Amniotic epithelial cell (primary cell): ENCODE measurements at regions not wholly inside any gene's neighbourhood (a gene's known extent, or its start where the extent isn't known, plus 50 kb on each side); places are given as distances from the start of the nearest gene placed in this dataset.
"Not testable (repeated sequence)": the region's sequence is repeated elsewhere in the genome, so short reads cannot be mapped to it uniquely, and the experiment has no call there.

Experiments used
- DNase-seq: peaks from one replicate; pipeline ENCODE4 v3.0.0-alpha.2; 2010; ENCODE audit warnings: low read depth

DNA sequence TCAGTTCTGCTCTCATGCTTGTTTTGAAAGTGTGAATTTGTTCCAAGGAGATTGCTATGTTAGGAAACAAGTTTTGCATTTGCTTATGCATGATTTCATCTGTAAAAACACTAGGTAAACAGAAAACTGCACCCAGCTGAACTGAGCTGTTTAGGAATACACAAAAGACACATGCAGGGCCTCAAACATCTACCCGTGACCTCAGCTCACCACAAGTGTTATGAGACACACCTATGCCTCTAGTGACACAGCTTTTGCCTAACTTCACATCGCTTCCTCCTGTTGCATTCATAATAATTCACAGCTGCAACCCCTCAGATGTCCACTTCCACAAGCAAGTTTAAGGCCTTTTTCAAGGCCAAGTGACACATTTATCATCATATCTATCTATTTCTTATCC is 98.0 kb upstream of the SLC24A3 start:
- DNase-seq = no peak

GRCh38 chr20:19115581-19115980 is 96.9 kb upstream of the SLC24A3 start:
- no peak for DNase-seq

GRCh38 chr20:19120011-19120410 is 92.4 kb upstream of the SLC24A3 start:
- DNase-seq = no peak

DNA sequence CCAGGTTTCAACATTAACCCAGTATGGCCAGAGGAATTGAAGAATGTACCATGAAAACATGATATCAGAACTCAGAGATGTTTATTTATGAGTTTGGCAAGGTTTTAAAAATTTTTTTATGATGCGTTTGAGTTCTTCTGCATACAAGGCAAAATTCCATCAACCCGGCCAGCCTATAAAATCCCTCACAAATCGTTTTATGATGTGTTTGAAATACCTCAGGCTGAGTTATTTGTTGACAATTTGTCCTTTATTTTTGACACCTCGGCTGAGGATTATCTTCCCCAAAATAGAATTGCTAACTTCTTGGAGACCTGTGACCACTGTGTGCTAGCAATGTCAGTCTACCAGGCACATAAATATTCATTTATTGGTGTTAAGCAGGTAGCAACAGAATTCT is 91.9 kb upstream of the SLC24A3 start:
- no peak for DNase-seq

- DNase-seq = no peak
Observed at GRCh38 chr20:19121463-19121862, 91.0 kb upstream of the SLC24A3 start.

- no peak for DNase-seq
Observed at GRCh38 chr20:19121916-19122315, 90.5 kb upstream of the SLC24A3 start.

DNA sequence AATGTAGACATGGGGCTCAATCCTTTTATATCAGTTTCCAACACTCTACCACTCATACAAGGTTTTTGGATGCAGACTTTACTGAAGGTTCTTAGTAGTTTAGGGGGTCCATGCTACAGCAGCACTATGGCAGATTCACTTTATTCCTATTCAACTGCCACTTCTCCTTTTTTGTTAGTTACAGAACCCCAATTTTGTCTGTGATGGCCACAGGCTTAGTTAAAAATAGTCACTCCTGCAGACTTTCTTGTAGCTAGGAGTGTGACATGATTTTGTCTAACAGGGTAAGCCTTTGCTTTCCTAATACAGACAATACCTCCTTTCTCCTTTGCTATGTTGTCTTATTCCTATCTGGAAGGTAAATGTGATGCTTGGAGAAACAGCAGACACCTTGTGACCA is 90.0 kb upstream of the SLC24A3 start:
- no peak for DNase-seq

DNA sequence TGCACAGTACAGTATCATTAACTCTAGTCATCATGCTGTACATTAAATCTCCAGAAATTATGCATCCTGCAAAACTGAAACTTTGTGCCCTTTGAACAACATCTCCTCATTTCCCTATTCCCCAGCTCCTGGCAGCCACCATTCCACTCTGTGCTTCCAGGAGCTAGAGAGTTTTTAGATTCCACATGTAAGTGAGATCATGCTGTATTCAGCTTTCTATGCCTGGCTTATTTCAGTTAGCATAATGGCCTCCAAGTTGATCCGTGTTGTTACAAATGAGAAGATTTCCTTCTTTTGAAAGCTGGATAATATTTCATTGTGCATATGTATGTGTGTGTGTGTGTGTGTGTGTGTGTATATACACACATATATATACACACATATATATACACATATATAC is 86.9 kb upstream of the SLC24A3 start:
- no peak for DNase-seq

GRCh38 chr20:19129306-19129705 is 83.1 kb upstream of the SLC24A3 start:
- DNase-seq = no peak

DNA sequence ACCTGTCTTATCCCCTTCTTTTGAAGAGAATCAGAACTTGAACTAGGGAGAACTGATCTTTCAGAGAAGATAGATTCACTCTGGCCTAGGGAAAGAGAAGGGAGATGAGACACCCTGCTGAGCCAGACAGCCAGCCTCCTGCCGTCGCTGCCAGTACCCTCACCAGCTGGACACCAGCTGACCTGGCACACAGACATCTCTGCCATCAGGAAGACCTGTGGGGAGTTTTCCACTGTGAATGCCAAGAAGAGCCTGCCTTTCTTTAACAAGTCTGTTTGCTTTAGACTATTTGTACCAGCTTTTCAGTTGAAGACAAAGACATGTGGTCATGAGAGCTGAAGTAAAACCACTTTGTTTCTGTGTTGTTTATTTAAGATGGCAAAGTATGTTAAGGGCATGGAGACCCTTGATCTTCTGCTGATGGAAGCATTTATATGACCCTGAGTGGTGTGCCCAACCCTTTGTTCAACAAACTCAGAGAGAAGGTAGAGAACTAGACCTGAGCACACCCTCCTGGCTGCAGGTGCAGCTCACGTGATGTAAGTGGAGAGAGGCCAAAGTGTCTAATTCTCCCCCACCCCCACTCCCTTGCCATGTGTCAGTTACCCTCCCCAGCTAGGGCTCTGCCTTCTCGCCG is 82.3 kb upstream of the SLC24A3 start:
- no peak for DNase-seq

- no peak for DNase-seq
Observed at GRCh38 chr20:19130613-19130984, 81.8 kb upstream of the SLC24A3 start.

- DNase-seq = no peak
Observed at GRCh38 chr20:19137641-19138040, 74.8 kb upstream of the SLC24A3 start.

- no peak for DNase-seq
Observed at GRCh38 chr20:19138758-19139157, 73.7 kb upstream of the SLC24A3 start.

GRCh38 chr20:19139584-19139983 is 72.9 kb upstream of the SLC24A3 start:
- DNase-seq = not testable (repeated sequence)

GRCh38 chr20:19141998-19142397 is 70.4 kb upstream of the SLC24A3 start:
- DNase-seq = no peak

- DNase-seq = no peak
Observed at GRCh38 chr20:19143890-19144289, 68.6 kb upstream of the SLC24A3 start.

GRCh38 chr20:19161336-19161735 is 51.1 kb upstream of the SLC24A3 start:
- no peak for DNase-seq
